ENCODE measurements at regions not wholly inside any gene's neighbourhood (a gene's known extent, or its start where the extent isn't known, plus 50 kb on each side); places are given as distances from the start of the nearest gene placed in this dataset.

DNA sequence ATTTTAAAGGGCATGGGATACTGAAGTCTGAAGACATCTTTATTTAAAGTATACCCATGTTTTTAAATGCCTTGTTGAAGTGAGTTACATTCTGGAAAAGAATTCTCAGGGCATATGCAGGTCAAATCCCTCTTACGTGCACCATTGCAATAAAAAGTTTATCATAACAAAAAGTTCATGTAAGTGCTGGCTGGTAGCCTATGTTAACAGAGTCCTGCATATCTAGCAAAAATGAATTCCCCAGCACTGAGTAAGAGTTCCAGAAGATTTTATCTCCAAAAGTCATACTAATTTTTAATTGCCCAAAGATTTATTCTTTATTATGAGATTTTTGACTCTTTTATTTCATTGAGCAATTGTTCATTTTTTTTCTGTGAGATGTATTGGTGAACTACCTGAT is 104.7 kb upstream of the ROBO1 start:
- 0 to 20% methylated on average over 1 of the region's 1 CpG for WGBS, 2 donors (ENCODE audit: low coverage in 1 of 2)
- H3K4me3 ChIP-seq = no peak overlapping the region
- H3K27me3 ChIP-seq = no peaks in the 10 kb centered on the region
- ATAC-seq = no peak
- H3K36me3 ChIP-seq = no peaks in the 10 kb centered on the region
- no peak for TF ChIP-seq CTCF (IDR thresholded peaks at IDR 0.05)
- TF ChIP-seq EP300 (IDR thresholded peaks at IDR 0.05) = no peak
- no peak for TF ChIP-seq POLR2A (IDR thresholded peaks at IDR 0.05)
- TF ChIP-seq POLR2AphosphoS5 (IDR thresholded peaks at IDR 0.05) = no peak
- H3K4me1 ChIP-seq = no peaks in the 10 kb centered on the region
- no peaks in the 10 kb centered on the region for H3K9me3 ChIP-seq
- H3K27ac ChIP-seq = no peak overlapping the region

GRCh38 chr3:79871656-79872055 is 103.9 kb upstream of the ROBO1 start:
- TF ChIP-seq POLR2AphosphoS5 (IDR thresholded peaks at IDR 0.05) (no peak), POLR2A (IDR thresholded peaks at IDR 0.05) (no peak), EP300 (IDR thresholded peaks at IDR 0.05) (no peak), CTCF (IDR thresholded peaks at IDR 0.05) (no peak)
- no peak overlapping the region for H3K4me3 ChIP-seq
- 64 to 67% methylated on average over 1 of the region's 1 CpG for WGBS, 2 donors (ENCODE audit: low coverage in 1 of 2)

DNA sequence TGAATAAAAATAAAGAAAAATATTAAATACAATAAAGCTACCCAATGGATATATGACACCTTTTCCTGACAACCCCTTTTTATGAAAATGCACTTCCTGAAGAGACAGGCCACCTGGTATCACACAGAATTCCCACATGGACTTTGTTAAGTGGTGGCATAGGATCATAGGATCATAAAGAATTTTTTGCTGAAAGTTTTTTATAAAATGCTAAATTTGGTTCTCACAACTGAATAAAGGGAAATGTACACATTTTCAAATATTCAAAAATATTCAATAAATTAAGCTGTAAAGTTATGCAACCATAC is 102.5 kb upstream of the ROBO1 start:
- Histone ChIP-seq H3K9me3 (no peaks in the 10 kb centered on the region), H3K27ac (no peak overlapping the region), H3K4me1 (no peaks in the 10 kb centered on the region), H3K4me3 (no peak overlapping the region), H3K27me3 (no peaks in the 10 kb centered on the region), H3K36me3 (no peaks in the 10 kb centered on the region)
- TF ChIP-seq POLR2AphosphoS5 (IDR thresholded peaks at IDR 0.05) (no peak), CTCF (IDR thresholded peaks at IDR 0.05) (no peak), POLR2A (IDR thresholded peaks at IDR 0.05) (no peak), EP300 (IDR thresholded peaks at IDR 0.05) (no peak)
- no peak for ATAC-seq

More at GRCh38 chr3:79871656-79872055, 103.9 kb upstream of the ROBO1 start:
- Histone ChIP-seq H3K27me3 (no peaks in the 10 kb centered on the region), H3K4me1 (no peaks in the 10 kb centered on the region), H3K36me3 (no peaks in the 10 kb centered on the region), H3K9me3 (no peaks in the 10 kb centered on the region), H3K27ac (no peak overlapping the region)
- ATAC-seq = no peak

DNA sequence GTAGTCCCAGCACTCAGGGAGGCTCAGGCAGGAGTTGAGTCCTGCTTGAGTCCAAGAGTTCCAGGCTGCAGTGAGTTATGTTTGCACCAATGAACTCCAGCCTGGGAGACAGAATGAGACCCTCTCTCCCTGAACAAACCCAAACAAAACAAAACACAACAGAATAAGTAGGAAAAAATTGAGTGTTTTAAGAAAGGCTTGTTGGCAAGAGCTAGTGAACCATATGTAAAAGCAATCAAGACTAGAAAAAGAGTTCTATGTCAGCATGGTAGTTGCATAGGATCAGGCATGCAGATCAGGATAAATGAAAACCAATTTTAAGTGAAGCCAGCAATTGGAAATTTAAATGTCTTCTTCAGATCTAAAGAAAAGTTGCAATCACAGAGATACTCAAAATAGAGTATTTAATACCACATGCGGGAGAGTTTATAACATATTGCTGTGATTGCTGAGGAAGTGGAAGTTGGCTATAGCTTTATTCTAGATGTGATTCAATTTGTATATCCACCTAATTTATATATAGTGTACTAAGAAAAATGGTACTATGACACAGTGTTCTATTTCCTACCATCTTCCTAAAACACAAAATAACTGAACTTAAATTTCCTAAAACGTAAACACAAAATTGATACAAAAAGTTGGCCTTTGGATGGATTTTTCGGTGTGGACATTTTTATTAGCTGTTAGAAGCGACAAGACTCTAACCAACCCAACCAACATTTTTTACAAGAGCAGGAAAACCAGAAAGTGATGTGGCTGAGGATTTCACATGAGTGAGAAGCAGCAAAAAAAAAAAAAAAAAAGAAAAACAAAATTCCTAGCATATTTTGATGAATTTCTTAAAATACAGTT is 101.9 kb upstream of the ROBO1 start:
- WGBS, 2 donors (ENCODE audit: low coverage in 1 of 2) = 63 to 100% methylated on average over 1 to 4 of the region's 4 CpGs
- Histone ChIP-seq H3K27ac (no peak overlapping the region), H3K36me3 (no peaks in the 10 kb centered on the region), H3K9me3 (no peaks in the 10 kb centered on the region), H3K27me3 (no peaks in the 10 kb centered on the region), H3K4me3 (no peak overlapping the region), H3K4me1 (no peaks in the 10 kb centered on the region)
- ATAC-seq = no peak
- TF ChIP-seq CTCF (IDR thresholded peaks at IDR 0.05) = no peak
- no peak for TF ChIP-seq POLR2AphosphoS5 (IDR thresholded peaks at IDR 0.05)
- no peak for TF ChIP-seq EP300 (IDR thresholded peaks at IDR 0.05)
- no peak for TF ChIP-seq POLR2A (IDR thresholded peaks at IDR 0.05)

GRCh38 chr3:79866162-79866561 is 98.4 kb upstream of the ROBO1 start:
- ATAC-seq = no peak
- Histone ChIP-seq H3K27me3 (no peaks in the 10 kb centered on the region), H3K27ac (no peak overlapping the region), H3K4me3 (no peak overlapping the region), H3K36me3 (no peaks in the 10 kb centered on the region), H3K9me3 (no peaks in the 10 kb centered on the region), H3K4me1 (no peaks in the 10 kb centered on the region)
- WGBS, 2 donors (ENCODE audit: low coverage in 1 of 2) = 74 to 85% methylated on average over 2 of the region's 2 CpGs
- TF ChIP-seq POLR2AphosphoS5 (IDR thresholded peaks at IDR 0.05) = no peak
- TF ChIP-seq EP300 (IDR thresholded peaks at IDR 0.05) = no peak
- no peak for TF ChIP-seq CTCF (IDR thresholded peaks at IDR 0.05)
- no peak for TF ChIP-seq POLR2A (IDR thresholded peaks at IDR 0.05)

All from gastroesophageal sphincter (tissue), 4 donors.